ENCODE measurements at regions not wholly inside any gene's neighbourhood (a gene's known extent, or its start where the extent isn't known, plus 50 kb on each side); places are given as distances from the start of the nearest gene placed in this dataset.
A peak's percentile ranks its signal among the peaks of the same experiment; 100 is the strongest.

GRCh38 chr6:144809969-144810368, 524.8 kb downstream of the UTRN start:
- Mint-ChIP-seq H3K4me1 (ENCODE audit: low read depth) (no peaks in the 10 kb centered on the region), H3K36me3 (ENCODE audit: insufficient read depth in 2 of 2) (peaks cover 5 to 6% of the 10 kb centered on the region in 2 donors), H3K27me3 (ENCODE audit: low read depth) (no peaks in the 10 kb centered on the region), H3K9me3 (no peaks in the 10 kb centered on the region), H3K27ac (no peak overlapping the region), H3K4me3 (no peak overlapping the region)
- DNase-seq: no peak
- ATAC-seq (replicated peaks in 1 of 2): no peak

- H3K4me1 Mint-ChIP-seq (ENCODE audit: low read depth): no peaks in the 10 kb centered on the region
- no peak overlapping the region for H3K27ac Mint-ChIP-seq
- H3K9me3 Mint-ChIP-seq: no peaks in the 10 kb centered on the region
- H3K27me3 Mint-ChIP-seq (ENCODE audit: low read depth): no peaks in the 10 kb centered on the region
- no peak for DNase-seq
- H3K36me3 Mint-ChIP-seq (ENCODE audit: insufficient read depth in 2 of 2): peaks cover 5 to 8% of the 10 kb centered on the region in 2 donors
- no peak overlapping the region for H3K4me3 Mint-ChIP-seq
- no peak for ATAC-seq (replicated peaks in 1 of 2)
These were observed 526.0 kb downstream of the UTRN start for GRCh38 chr6:144811140-144811539.

GRCh38 chr6:144816936-144817335, 531.8 kb downstream of the UTRN start:
- H3K36me3 Mint-ChIP-seq (ENCODE audit: insufficient read depth in 2 of 2): peaks cover 1 to 3% of the 10 kb centered on the region in 2 donors
- H3K27me3 Mint-ChIP-seq (ENCODE audit: low read depth): no peaks in the 10 kb centered on the region
- H3K9me3 Mint-ChIP-seq: no peaks in the 10 kb centered on the region
- no peak overlapping the region for H3K27ac Mint-ChIP-seq
- DNase-seq: no peak
- no peaks in the 10 kb centered on the region for H3K4me1 Mint-ChIP-seq (ENCODE audit: low read depth)
- no peak overlapping the region for H3K4me3 Mint-ChIP-seq
- no peak for ATAC-seq (replicated peaks in 1 of 2)

GRCh38 chr6:144820270-144820669, 535.1 kb downstream of the UTRN start:
- DNase-seq (no peak), ATAC-seq (replicated peaks in 1 of 2) (no peak)
- Mint-ChIP-seq H3K9me3 (no peaks in the 10 kb centered on the region), H3K27me3 (ENCODE audit: low read depth) (no peaks in the 10 kb centered on the region), H3K36me3 (ENCODE audit: insufficient read depth in 2 of 2) (peaks cover under 1 to 2% of the 10 kb centered on the region in 2 donors), H3K4me1 (ENCODE audit: low read depth) (no peaks in the 10 kb centered on the region), H3K4me3 (no peak overlapping the region), H3K27ac (no peak overlapping the region)

GRCh38 chr6:144823131-144823530, 538.0 kb downstream of the UTRN start:
- ATAC-seq (replicated peaks in 1 of 2) (no peak), DNase-seq (no peak)
- H3K36me3 Mint-ChIP-seq (ENCODE audit: insufficient read depth in 2 of 2): peaks cover 0 to 2% of the 10 kb centered on the region in 2 donors
- peak overlapping the region; percentile 38 for H3K27ac Mint-ChIP-seq
- no peaks in the 10 kb centered on the region for H3K27me3 Mint-ChIP-seq (ENCODE audit: low read depth)
- H3K9me3 Mint-ChIP-seq: no peaks in the 10 kb centered on the region
- H3K4me3 Mint-ChIP-seq: no peak overlapping the region
- H3K4me1 Mint-ChIP-seq (ENCODE audit: low read depth): no peaks in the 10 kb centered on the region

GRCh38 chr6:144824018-144824417, 538.9 kb downstream of the UTRN start:
- peaks cover 0 to 2% of the 10 kb centered on the region in 2 donors for H3K36me3 Mint-ChIP-seq (ENCODE audit: insufficient read depth in 2 of 2)
- H3K27me3 Mint-ChIP-seq (ENCODE audit: low read depth): no peaks in the 10 kb centered on the region
- H3K9me3 Mint-ChIP-seq: no peaks in the 10 kb centered on the region
- H3K4me1 Mint-ChIP-seq (ENCODE audit: low read depth): no peaks in the 10 kb centered on the region
- no peak for DNase-seq
- H3K27ac Mint-ChIP-seq: peak overlapping the region; percentile 13
- ATAC-seq (replicated peaks in 1 of 2): no peak
- no peak overlapping the region for H3K4me3 Mint-ChIP-seq

- ATAC-seq (replicated peaks in 1 of 2): no peak
- peaks cover 0 to 6% of the 10 kb centered on the region in 2 donors for H3K36me3 Mint-ChIP-seq (ENCODE audit: insufficient read depth in 2 of 2)
- no peaks in the 10 kb centered on the region for H3K9me3 Mint-ChIP-seq
- H3K4me3 Mint-ChIP-seq: no peak overlapping the region
- no peaks in the 10 kb centered on the region for H3K4me1 Mint-ChIP-seq (ENCODE audit: low read depth)
- DNase-seq: no peak
- no peaks in the 10 kb centered on the region for H3K27me3 Mint-ChIP-seq (ENCODE audit: low read depth)
- no peak overlapping the region for H3K27ac Mint-ChIP-seq
These were observed 549.4 kb downstream of the UTRN start for GRCh38 chr6:144834426-144835038.

GRCh38 chr6:144835322-144835973, 550.3 kb downstream of the UTRN start:
- Mint-ChIP-seq H3K36me3 (ENCODE audit: insufficient read depth in 2 of 2) (peaks cover 0 to 6% of the 10 kb centered on the region in 2 donors), H3K27ac (no peak overlapping the region)

GRCh38 chr6:144840619-144841018, 555.5 kb downstream of the UTRN start:
- no peaks in the 10 kb centered on the region for H3K9me3 Mint-ChIP-seq
- no peaks in the 10 kb centered on the region for H3K27me3 Mint-ChIP-seq (ENCODE audit: low read depth)
- no peak overlapping the region for H3K27ac Mint-ChIP-seq
- H3K4me3 Mint-ChIP-seq: no peak overlapping the region
- no peaks in the 10 kb centered on the region for H3K4me1 Mint-ChIP-seq (ENCODE audit: low read depth)
- DNase-seq (no peak), ATAC-seq (replicated peaks in 1 of 2) (no peak)
- peaks cover 0 to 6% of the 10 kb centered on the region in 2 donors for H3K36me3 Mint-ChIP-seq (ENCODE audit: insufficient read depth in 2 of 2)

More at GRCh38 chr6:144835322-144835973, 550.3 kb downstream of the UTRN start:
- Mint-ChIP-seq H3K4me3 (no peak overlapping the region), H3K9me3 (no peaks in the 10 kb centered on the region), H3K4me1 (ENCODE audit: low read depth) (no peaks in the 10 kb centered on the region), H3K27me3 (ENCODE audit: low read depth) (no peaks in the 10 kb centered on the region)
- ATAC-seq (replicated peaks in 1 of 2) (no peak), DNase-seq (no peak)

GRCh38 chr6:144843701-144844100, 558.6 kb downstream of the UTRN start:
- DNase-seq (no peak), ATAC-seq (replicated peaks in 1 of 2) (no peak)
- H3K9me3 Mint-ChIP-seq: peaks cover 0 to 7% of the 10 kb centered on the region in 2 donors
- no peaks in the 10 kb centered on the region for H3K4me1 Mint-ChIP-seq (ENCODE audit: low read depth)
- H3K27me3 Mint-ChIP-seq (ENCODE audit: low read depth): no peaks in the 10 kb centered on the region
- H3K36me3 Mint-ChIP-seq (ENCODE audit: insufficient read depth in 2 of 2): peaks cover 0 to 10% of the 10 kb centered on the region in 2 donors
- H3K27ac Mint-ChIP-seq: no peak overlapping the region
- no peak overlapping the region for H3K4me3 Mint-ChIP-seq

GRCh38 chr6:144844596-144844995, 559.5 kb downstream of the UTRN start:
- H3K4me1 Mint-ChIP-seq (ENCODE audit: low read depth): no peaks in the 10 kb centered on the region
- no peak for ATAC-seq (replicated peaks in 1 of 2)
- H3K9me3 Mint-ChIP-seq: peaks cover 0 to 7% of the 10 kb centered on the region in 2 donors
- DNase-seq: no peak
- peaks cover 0 to 7% of the 10 kb centered on the region in 2 donors for H3K36me3 Mint-ChIP-seq (ENCODE audit: insufficient read depth in 2 of 2)
- no peak overlapping the region for H3K4me3 Mint-ChIP-seq
- H3K27me3 Mint-ChIP-seq (ENCODE audit: low read depth): no peaks in the 10 kb centered on the region
- no peak overlapping the region for H3K27ac Mint-ChIP-seq

- Mint-ChIP-seq H3K4me1 (ENCODE audit: low read depth) (no peaks in the 10 kb centered on the region), H3K4me3 (no peak overlapping the region), H3K27me3 (ENCODE audit: low read depth) (no peaks in the 10 kb centered on the region), H3K27ac (no peak overlapping the region), H3K36me3 (ENCODE audit: insufficient read depth in 2 of 2) (peaks cover 0 to 7% of the 10 kb centered on the region in 2 donors), H3K9me3 (peaks cover 0 to 7% of the 10 kb centered on the region in 2 donors)
- no peak for DNase-seq
- no peak for ATAC-seq (replicated peaks in 1 of 2)
These were observed 560.1 kb downstream of the UTRN start for GRCh38 chr6:144845186-144845585.

- H3K36me3 Mint-ChIP-seq (ENCODE audit: insufficient read depth in 2 of 2): peaks cover 0 to 5% of the 10 kb centered on the region in 2 donors
- ATAC-seq (replicated peaks in 1 of 2) (no peak), DNase-seq (no peak)
- peaks cover 0 to 7% of the 10 kb centered on the region in 2 donors for H3K9me3 Mint-ChIP-seq
- no peaks in the 10 kb centered on the region for H3K27me3 Mint-ChIP-seq (ENCODE audit: low read depth)
- H3K27ac Mint-ChIP-seq: peak overlapping the region; percentile 3
- H3K4me3 Mint-ChIP-seq: no peak overlapping the region
- no peaks in the 10 kb centered on the region for H3K4me1 Mint-ChIP-seq (ENCODE audit: low read depth)
These were observed 562.8 kb downstream of the UTRN start for GRCh38 chr6:144847916-144848315.

GRCh38 chr6:144849920-144850319, 564.8 kb downstream of the UTRN start:
- Mint-ChIP-seq H3K4me3 (no peak overlapping the region), H3K36me3 (ENCODE audit: insufficient read depth in 2 of 2) (peaks cover 0 to 5% of the 10 kb centered on the region in 2 donors), H3K9me3 (peaks cover 0 to 7% of the 10 kb centered on the region in 2 donors), H3K4me1 (ENCODE audit: low read depth) (no peaks in the 10 kb centered on the region), H3K27ac (no peak overlapping the region), H3K27me3 (ENCODE audit: low read depth) (no peaks in the 10 kb centered on the region)
- DNase-seq: no peak
- ATAC-seq (replicated peaks in 1 of 2): no peak

Data from activated T-cell treated with anti-CD3 and anti-CD28 coated beads, Interleukin-2, amount 50 U/mL, for 72 hours (primary cell).